ENCODE measurements at regions not wholly inside any gene's neighbourhood (a gene's known extent, or its start where the extent isn't known, plus 50 kb on each side); places are given as distances from the start of the nearest gene placed in this dataset.

GRCh38 chr5:1748271-1748670 lies 51.4 kb downstream of the MRPL36 start:
- no peaks in the 10 kb centered on the region for H3K36me3 ChIP-seq (ENCODE audit: control insufficient read depth, insufficient read depth, low read length)
- H3K4me1 ChIP-seq (ENCODE audit: control insufficient read depth, insufficient read depth, low read length) = no peaks in the 10 kb centered on the region
- no peak overlapping the region for H3K4me3 ChIP-seq (ENCODE audit: low read depth, low read length)
- H3K27ac ChIP-seq (ENCODE audit: low read depth, low read length) = no peak overlapping the region
- no peaks in the 10 kb centered on the region for H3K9me3 ChIP-seq (ENCODE audit: control insufficient read depth, insufficient read depth, low read length)
- no peaks in the 10 kb centered on the region for H3K27me3 ChIP-seq (ENCODE audit: control insufficient read depth, insufficient read depth, low read length)
- no peak overlapping the region for H3K9ac ChIP-seq (ENCODE audit: low read depth, low read length)

GRCh38 chr5:1747803-1748085 lies 51.9 kb downstream of the MRPL36 start:
- Histone ChIP-seq H3K9me3 (ENCODE audit: control insufficient read depth, insufficient read depth, low read length) (no peaks in the 10 kb centered on the region), H3K9ac (ENCODE audit: low read depth, low read length) (no peak overlapping the region), H3K4me3 (ENCODE audit: low read depth, low read length) (no peak overlapping the region), H3K4me1 (ENCODE audit: control insufficient read depth, insufficient read depth, low read length) (no peaks in the 10 kb centered on the region), H3K27me3 (ENCODE audit: control insufficient read depth, insufficient read depth, low read length) (no peaks in the 10 kb centered on the region), H3K36me3 (ENCODE audit: control insufficient read depth, insufficient read depth, low read length) (no peaks in the 10 kb centered on the region), H3K27ac (ENCODE audit: low read depth, low read length) (no peak overlapping the region)

- Histone ChIP-seq H3K27ac (ENCODE audit: low read depth, low read length) (no peak overlapping the region), H3K9me3 (ENCODE audit: control insufficient read depth, insufficient read depth, low read length) (no peaks in the 10 kb centered on the region), H3K4me3 (ENCODE audit: low read depth, low read length) (no peak overlapping the region), H3K36me3 (ENCODE audit: control insufficient read depth, insufficient read depth, low read length) (no peaks in the 10 kb centered on the region), H3K4me1 (ENCODE audit: control insufficient read depth, insufficient read depth, low read length) (no peaks in the 10 kb centered on the region), H3K9ac (ENCODE audit: low read depth, low read length) (no peak overlapping the region), H3K27me3 (ENCODE audit: control insufficient read depth, insufficient read depth, low read length) (no peaks in the 10 kb centered on the region)
Observed at GRCh38 chr5:1747079-1747802, 52.4 kb downstream of the MRPL36 start.

GRCh38 chr5:1746371-1747078 lies 53.1 kb downstream of the MRPL36 start:
- H3K27ac ChIP-seq (ENCODE audit: low read depth, low read length) = no peak overlapping the region
- no peaks in the 10 kb centered on the region for H3K27me3 ChIP-seq (ENCODE audit: control insufficient read depth, insufficient read depth, low read length)
- H3K4me3 ChIP-seq (ENCODE audit: low read depth, low read length) = no peak overlapping the region
- no peaks in the 10 kb centered on the region for H3K4me1 ChIP-seq (ENCODE audit: control insufficient read depth, insufficient read depth, low read length)
- H3K9me3 ChIP-seq (ENCODE audit: control insufficient read depth, insufficient read depth, low read length) = no peaks in the 10 kb centered on the region
- no peaks in the 10 kb centered on the region for H3K36me3 ChIP-seq (ENCODE audit: control insufficient read depth, insufficient read depth, low read length)
- no peak overlapping the region for H3K9ac ChIP-seq (ENCODE audit: low read depth, low read length)

GRCh38 chr5:1745796-1746370 lies 53.8 kb downstream of the MRPL36 start:
- no peaks in the 10 kb centered on the region for H3K27me3 ChIP-seq (ENCODE audit: control insufficient read depth, insufficient read depth, low read length)
- no peak overlapping the region for H3K27ac ChIP-seq (ENCODE audit: low read depth, low read length)
- no peaks in the 10 kb centered on the region for H3K9me3 ChIP-seq (ENCODE audit: control insufficient read depth, insufficient read depth, low read length)
- H3K36me3 ChIP-seq (ENCODE audit: control insufficient read depth, insufficient read depth, low read length) = no peaks in the 10 kb centered on the region
- H3K4me1 ChIP-seq (ENCODE audit: control insufficient read depth, insufficient read depth, low read length) = no peaks in the 10 kb centered on the region
- H3K4me3 ChIP-seq (ENCODE audit: low read depth, low read length) = no peak overlapping the region
- H3K9ac ChIP-seq (ENCODE audit: low read depth, low read length) = no peak overlapping the region

- no peaks in the 10 kb centered on the region for H3K36me3 ChIP-seq (ENCODE audit: control insufficient read depth, insufficient read depth, low read length)
- peaks cover 3% of the 10 kb centered on the region; the same call in 1 of the 2 replicates for H3K9me3 ChIP-seq (ENCODE audit: control insufficient read depth, insufficient read depth, low read length)
- no peak overlapping the region for H3K4me3 ChIP-seq (ENCODE audit: low read depth, low read length)
- H3K9ac ChIP-seq (ENCODE audit: low read depth, low read length) = no peak overlapping the region
- no peaks in the 10 kb centered on the region for H3K4me1 ChIP-seq (ENCODE audit: control insufficient read depth, insufficient read depth, low read length)
- H3K27me3 ChIP-seq (ENCODE audit: control insufficient read depth, insufficient read depth, low read length) = no peaks in the 10 kb centered on the region
- H3K27ac ChIP-seq (ENCODE audit: low read depth, low read length) = no peak overlapping the region
Observed at GRCh38 chr5:1745123-1745795, 54.4 kb downstream of the MRPL36 start.

- H3K9me3 ChIP-seq (ENCODE audit: control insufficient read depth, insufficient read depth, low read length) = peaks cover 8% of the 10 kb centered on the region; the same call in 1 of the 2 replicates
- H3K27me3 ChIP-seq (ENCODE audit: control insufficient read depth, insufficient read depth, low read length) = no peaks in the 10 kb centered on the region
- no peaks in the 10 kb centered on the region for H3K36me3 ChIP-seq (ENCODE audit: control insufficient read depth, insufficient read depth, low read length)
- H3K27ac ChIP-seq (ENCODE audit: low read depth, low read length) = no peak overlapping the region
- H3K4me3 ChIP-seq (ENCODE audit: low read depth, low read length) = no peak overlapping the region
- no peak overlapping the region for H3K9ac ChIP-seq (ENCODE audit: low read depth, low read length)
- no peaks in the 10 kb centered on the region for H3K4me1 ChIP-seq (ENCODE audit: control insufficient read depth, insufficient read depth, low read length)
Observed at GRCh38 chr5:1744393-1745122, 55.1 kb downstream of the MRPL36 start.

- no peak overlapping the region for H3K27ac ChIP-seq (ENCODE audit: low read depth, low read length)
- H3K4me3 ChIP-seq (ENCODE audit: low read depth, low read length) = no peak overlapping the region
- peaks cover 12% of the 10 kb centered on the region; the same call in 1 of the 2 replicates for H3K9me3 ChIP-seq (ENCODE audit: control insufficient read depth, insufficient read depth, low read length)
- H3K4me1 ChIP-seq (ENCODE audit: control insufficient read depth, insufficient read depth, low read length) = no peaks in the 10 kb centered on the region
- no peak overlapping the region for H3K9ac ChIP-seq (ENCODE audit: low read depth, low read length)
- no peaks in the 10 kb centered on the region for H3K36me3 ChIP-seq (ENCODE audit: control insufficient read depth, insufficient read depth, low read length)
- H3K27me3 ChIP-seq (ENCODE audit: control insufficient read depth, insufficient read depth, low read length) = no peaks in the 10 kb centered on the region
Observed at GRCh38 chr5:1743769-1744085, 55.9 kb downstream of the MRPL36 start.

GRCh38 chr5:1743061-1743768 lies 56.4 kb downstream of the MRPL36 start:
- H3K27me3 ChIP-seq (ENCODE audit: control insufficient read depth, insufficient read depth, low read length) = no peaks in the 10 kb centered on the region
- no peak overlapping the region for H3K27ac ChIP-seq (ENCODE audit: low read depth, low read length)
- H3K9me3 ChIP-seq (ENCODE audit: control insufficient read depth, insufficient read depth, low read length) = peaks cover 12% of the 10 kb centered on the region; the same call in 1 of the 2 replicates
- H3K9ac ChIP-seq (ENCODE audit: low read depth, low read length) = no peak overlapping the region
- no peaks in the 10 kb centered on the region for H3K36me3 ChIP-seq (ENCODE audit: control insufficient read depth, insufficient read depth, low read length)
- no peaks in the 10 kb centered on the region for H3K4me1 ChIP-seq (ENCODE audit: control insufficient read depth, insufficient read depth, low read length)
- H3K4me3 ChIP-seq (ENCODE audit: low read depth, low read length) = no peak overlapping the region

- Histone ChIP-seq H3K4me1 (ENCODE audit: control insufficient read depth, insufficient read depth, low read length) (no peaks in the 10 kb centered on the region), H3K4me3 (ENCODE audit: low read depth, low read length) (no peak overlapping the region), H3K27me3 (ENCODE audit: control insufficient read depth, insufficient read depth, low read length) (no peaks in the 10 kb centered on the region), H3K9me3 (ENCODE audit: control insufficient read depth, insufficient read depth, low read length) (peaks cover 12% of the 10 kb centered on the region; the same call in 1 of the 2 replicates), H3K9ac (ENCODE audit: low read depth, low read length) (no peak overlapping the region), H3K36me3 (ENCODE audit: control insufficient read depth, insufficient read depth, low read length) (no peaks in the 10 kb centered on the region), H3K27ac (ENCODE audit: low read depth, low read length) (no peak overlapping the region)
Observed at GRCh38 chr5:1737790-1738405, 61.7 kb downstream of the MRPL36 start.
